Superior temporal gyrus (tissue), 1 donor: ENCODE measurements at regions not wholly inside any gene's neighbourhood (a gene's known extent, or its start where the extent isn't known, plus 50 kb on each side); places are given as distances from the start of the nearest gene placed in this dataset.
"Not testable (repeated sequence)": the region's sequence is repeated elsewhere in the genome, so short reads cannot be mapped to it uniquely, and the experiment has no call there.

Experiments
- DNase-seq: peaks from one replicate; pipeline ENCODE4 v3.0.0-alpha.2; 2016; ENCODE audit errors: extremely low spot score

- DNase-seq, result peak; percentile 96
Observed at GRCh38 chr13:104571161-104571892, 1505.1 kb upstream of the SLC10A2 start.

- DNase-seq, result no peak
Observed at GRCh38 chr13:104567114-104567513, 1500.9 kb upstream of the SLC10A2 start.

- DNase-seq, result no peak
Observed at GRCh38 chr13:104565888-104566287, 1499.7 kb upstream of the SLC10A2 start.

- no peak for DNase-seq
Observed at GRCh38 chr13:104553896-104554295, 1487.7 kb upstream of the SLC10A2 start.

- DNase-seq, result no peak
Observed at GRCh38 chr13:104553186-104553585, 1487.0 kb upstream of the SLC10A2 start.

GRCh38 chr13:104534847-104535246 is 1468.6 kb upstream of the SLC10A2 start:
- DNase-seq, result no peak

- DNase-seq, result no peak
Observed at GRCh38 chr13:104532132-104532531, 1465.9 kb upstream of the SLC10A2 start.

GRCh38 chr13:104530741-104531140 is 1464.5 kb upstream of the SLC10A2 start:
- DNase-seq, result no peak

- no peak for DNase-seq
Observed at GRCh38 chr13:104526561-104526960, 1460.3 kb upstream of the SLC10A2 start.

GRCh38 chr13:104525467-104525866 is 1459.2 kb upstream of the SLC10A2 start:
- no peak for DNase-seq

- no peak for DNase-seq
Observed at GRCh38 chr13:104522235-104523072, 1456.2 kb upstream of the SLC10A2 start.

- no peak for DNase-seq
Observed at GRCh38 chr13:104510422-104510821, 1444.2 kb upstream of the SLC10A2 start.

- DNase-seq, result not testable (repeated sequence)
Observed at GRCh38 chr13:104493502-104493901, 1427.3 kb upstream of the SLC10A2 start.

- DNase-seq, result peak; percentile 51
Observed at GRCh38 chr13:104491916-104492315, 1425.7 kb upstream of the SLC10A2 start.

GRCh38 chr13:104487006-104487405 is 1420.8 kb upstream of the SLC10A2 start:
- no peak for DNase-seq

- no peak for DNase-seq
Observed at GRCh38 chr13:104485571-104485970, 1419.4 kb upstream of the SLC10A2 start.

GRCh38 chr13:104483631-104484030 is 1417.4 kb upstream of the SLC10A2 start:
- no peak for DNase-seq

GRCh38 chr13:104477261-104477660 is 1411.0 kb upstream of the SLC10A2 start:
- no peak for DNase-seq

GRCh38 chr13:104473936-104474335 is 1407.7 kb upstream of the SLC10A2 start:
- DNase-seq, result no peak

GRCh38 chr13:104466016-104466415 is 1399.8 kb upstream of the SLC10A2 start:
- DNase-seq, result no peak

- no peak for DNase-seq
Observed at GRCh38 chr13:104461049-104461448, 1394.8 kb upstream of the SLC10A2 start.

GRCh38 chr13:104460554-104460953 is 1394.3 kb upstream of the SLC10A2 start:
- no peak for DNase-seq

- DNase-seq, result no peak
Observed at GRCh38 chr13:104450006-104450405, 1383.8 kb upstream of the SLC10A2 start.
